UCSD-AML1 (cell line): ENCODE measurements at regions not wholly inside any gene's neighbourhood (a gene's known extent, or its start where the extent isn't known, plus 50 kb on each side); places are given as distances from the start of the nearest gene placed in this dataset.

Experiments
- DNase-seq: peaks from one replicate; lab custom pipeline; 2025; ENCODE audit not compliant: unreplicated experiment; lab: John Stamatoyannopoulos, UW

- DNase-seq, result no peak
Observed at GRCh38 chrX:27924718-27925117, 56.5 kb downstream of the DCAF8L1 start.

DNA sequence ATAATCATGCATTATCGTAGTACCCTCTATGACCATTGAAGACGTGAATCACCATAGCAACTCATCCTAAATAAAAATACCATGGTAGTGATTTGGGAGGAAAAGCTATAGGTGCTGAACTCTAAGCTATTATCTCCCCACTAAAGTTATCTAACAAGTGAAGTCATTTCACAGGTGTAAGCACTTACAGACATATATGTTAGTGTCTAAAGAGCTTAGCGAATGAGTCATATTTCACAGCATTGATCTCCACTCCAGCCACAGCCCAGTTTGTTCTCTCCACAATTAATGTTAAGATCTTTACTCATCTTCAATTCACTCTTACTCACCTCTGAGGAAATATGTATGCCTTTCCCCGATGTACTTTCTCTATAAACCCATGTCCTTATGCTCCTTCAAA is 57.0 kb downstream of the DCAF8L1 start:
- no peak for DNase-seq

DNA sequence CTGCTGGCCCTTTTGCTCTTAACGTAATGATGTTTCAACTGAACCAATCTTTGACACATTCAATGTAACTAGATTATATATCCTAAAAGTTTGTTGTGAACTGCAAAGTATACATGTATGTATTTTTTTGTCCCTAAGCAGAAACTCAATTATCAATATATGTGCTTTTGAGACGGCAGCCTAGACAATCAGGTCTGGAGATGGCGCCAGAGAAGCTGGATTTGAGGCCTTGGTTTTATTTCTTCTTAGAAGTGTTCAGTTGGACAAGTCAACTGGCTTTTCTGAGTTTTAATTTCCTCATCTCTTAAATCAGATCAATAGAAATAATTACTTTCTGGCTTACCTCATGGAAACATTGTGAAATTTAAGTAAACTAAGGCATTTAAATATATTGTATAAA is 62.5 kb downstream of the DCAF8L1 start:
- peak; percentile 43 for DNase-seq

DNA sequence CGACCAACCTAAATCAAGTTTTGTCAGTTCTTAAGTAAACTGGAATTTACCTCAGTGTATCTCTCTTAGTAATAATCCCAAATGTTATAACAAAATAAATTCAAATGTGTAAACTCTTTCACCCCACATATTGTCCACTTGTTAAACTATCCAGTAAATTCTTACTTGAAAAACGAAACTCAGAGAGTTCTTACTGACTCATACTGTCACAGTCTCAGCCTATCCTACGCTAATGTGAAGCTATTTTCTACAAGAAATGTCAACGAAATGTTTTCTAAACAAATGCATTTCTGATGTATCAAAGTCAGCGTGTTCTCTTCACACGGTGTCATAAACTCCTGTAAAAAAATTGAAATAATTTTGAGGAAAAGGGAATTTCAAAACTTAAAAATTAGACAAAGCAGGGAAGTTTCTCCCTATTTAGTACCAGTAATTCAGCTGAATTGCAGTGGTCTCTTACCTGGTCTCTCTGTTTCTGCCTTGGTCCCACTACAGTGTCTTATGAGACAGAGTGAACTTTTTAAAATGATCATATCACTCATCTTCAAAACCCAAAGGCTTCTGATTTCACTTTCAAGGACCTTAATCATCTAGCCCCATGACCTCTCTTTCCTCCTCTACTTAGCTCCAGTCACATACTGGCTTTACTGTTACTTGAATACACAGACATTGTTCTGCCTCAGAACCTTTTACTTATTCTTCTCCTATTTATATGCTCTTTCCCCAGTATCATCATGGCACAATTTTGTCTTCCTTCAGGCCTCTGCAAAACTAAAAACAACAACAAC is 63.3 kb downstream of the DCAF8L1 start:
- DNase-seq, result no peak

- DNase-seq, result peak; percentile 9
Observed at GRCh38 chrX:27915617-27916016, 65.6 kb downstream of the DCAF8L1 start.

DNA sequence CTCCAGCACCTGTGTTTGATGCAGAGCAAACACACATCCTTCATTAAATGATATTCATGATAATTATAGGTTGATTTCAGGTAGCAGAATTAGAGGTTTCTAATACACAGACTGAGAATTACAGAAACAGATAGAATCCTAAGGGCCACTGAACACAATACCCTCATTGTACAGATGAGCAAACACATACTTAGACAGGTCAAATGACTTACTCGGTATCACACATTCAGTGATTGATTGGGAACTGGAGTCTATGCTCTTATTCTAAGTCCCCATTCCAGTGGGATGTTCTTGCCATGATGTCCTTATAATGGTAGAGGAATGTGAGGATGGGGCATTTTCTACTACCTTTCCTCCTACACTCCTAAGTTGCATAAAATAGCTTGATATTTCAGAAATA is 70.8 kb downstream of the DCAF8L1 start:
- DNase-seq, result no peak

DNA sequence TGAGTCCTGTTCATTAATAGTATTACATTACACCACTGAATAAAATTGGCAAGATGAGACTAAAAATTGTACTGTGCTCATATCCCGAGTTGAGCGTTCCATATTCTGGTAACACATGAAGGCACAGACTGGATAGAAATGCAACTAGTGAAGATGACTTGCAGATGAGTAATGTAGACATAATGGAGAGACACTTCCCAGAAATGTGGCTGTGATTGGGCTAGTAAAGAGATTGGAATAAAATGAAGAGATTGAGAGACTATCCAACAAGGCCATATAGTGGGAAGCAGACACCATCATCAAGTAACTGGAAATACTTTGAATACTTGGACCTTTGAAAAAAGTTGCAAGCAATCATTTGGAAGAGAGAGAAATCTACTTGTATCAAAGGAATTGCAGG is 77.3 kb downstream of the DCAF8L1 start:
- DNase-seq, result no peak

DNA sequence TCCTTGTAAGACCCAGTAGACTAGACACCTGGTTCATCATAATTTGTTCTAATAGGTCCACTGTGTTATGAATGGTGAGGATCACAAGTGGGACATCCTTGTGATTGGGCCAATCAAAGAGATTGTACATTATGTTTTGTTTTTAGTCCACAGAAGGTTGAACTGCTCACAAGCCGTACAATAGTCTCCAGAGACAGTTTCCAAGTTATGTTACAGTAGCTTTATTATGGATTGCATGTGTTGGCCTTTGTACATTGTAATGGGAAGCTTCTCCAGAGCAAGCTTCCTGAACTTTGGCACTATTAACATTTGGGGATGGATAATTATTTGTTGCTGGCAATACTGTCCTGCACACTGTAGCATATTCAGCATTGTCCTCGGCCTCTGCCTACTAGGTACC is 86.1 kb downstream of the MAGEB10 start:
- no peak for DNase-seq

DNA sequence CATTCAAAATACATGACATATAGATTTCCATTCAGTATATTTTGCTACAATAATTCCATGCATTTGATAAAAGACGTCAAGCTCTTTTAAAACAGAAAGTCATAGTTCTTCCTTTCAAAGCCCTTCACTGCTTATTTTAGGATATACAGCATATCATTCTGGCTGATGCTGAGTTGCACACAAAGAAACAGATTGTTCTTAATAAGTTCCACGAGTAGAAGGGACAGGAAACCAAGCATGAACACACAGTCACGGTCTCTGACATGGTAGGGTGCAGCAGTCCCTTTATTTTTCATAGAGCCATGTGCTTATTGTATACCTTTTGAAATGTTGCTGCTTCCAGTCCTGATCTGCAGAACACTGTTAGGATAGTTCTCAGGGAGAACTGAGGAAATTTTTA is 85.4 kb downstream of the MAGEB10 start:
- DNase-seq, result no peak

DNA sequence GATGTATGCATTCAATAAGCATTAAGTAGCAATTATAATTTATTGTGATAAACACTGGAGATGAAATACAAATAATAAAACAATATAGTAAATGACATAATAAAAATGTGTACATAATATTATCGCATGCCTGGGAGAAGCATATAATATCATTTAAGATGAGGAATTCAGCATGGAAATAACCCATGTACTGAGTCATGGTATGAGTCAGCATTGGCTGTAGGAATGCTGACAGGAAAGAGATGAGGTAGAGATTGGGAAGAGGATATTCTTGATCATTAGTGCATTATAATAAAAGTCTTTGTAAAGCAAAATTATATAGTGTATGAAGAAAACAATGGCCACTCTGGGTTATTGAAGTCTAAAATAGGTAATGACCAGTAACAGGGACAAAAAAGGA is 82.8 kb downstream of the MAGEB10 start:
- no peak for DNase-seq

DNA sequence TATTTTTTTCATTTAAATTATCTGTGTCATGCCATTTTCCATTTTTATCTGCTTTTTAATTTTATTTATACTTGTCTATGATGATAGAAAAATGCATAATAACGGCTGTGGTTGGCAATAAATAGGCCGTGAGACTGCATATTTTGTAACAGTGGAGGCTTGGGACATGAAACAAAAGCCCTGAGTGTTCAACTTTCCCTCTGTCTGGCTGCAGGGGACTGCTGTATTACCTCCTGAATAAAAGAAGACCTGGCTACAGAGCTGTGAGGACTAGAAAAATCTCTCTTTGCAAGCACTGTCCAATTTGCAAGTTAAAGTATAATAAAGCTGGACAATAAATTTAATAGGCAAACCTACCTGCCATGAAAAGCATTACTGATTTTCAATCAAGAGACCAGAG is 82.1 kb downstream of the MAGEB10 start:
- DNase-seq, result no peak

GRCh38 chrX:27884654-27885053 is 76.9 kb downstream of the MAGEB10 start:
- DNase-seq, result no peak

- no peak for DNase-seq
Observed at GRCh38 chrX:27883468-27884092, 75.8 kb downstream of the MAGEB10 start.

DNA sequence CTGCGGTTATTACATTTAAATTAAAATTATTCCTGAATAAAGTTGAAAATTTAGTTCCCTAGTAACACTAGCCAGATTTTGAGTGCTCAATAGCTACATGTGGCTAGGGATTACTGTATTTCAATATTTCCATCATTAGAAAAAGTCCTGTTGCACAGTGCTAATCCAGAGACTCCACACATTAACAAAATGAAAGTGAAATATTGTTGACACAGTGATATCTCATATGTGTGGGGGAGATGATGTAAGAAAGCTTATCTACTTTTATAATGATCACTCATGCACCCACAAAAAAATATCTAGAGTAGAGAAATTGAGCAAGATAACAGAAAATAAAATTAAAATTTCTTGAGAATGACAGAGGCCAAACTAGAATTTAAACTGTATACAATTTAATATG is 74.9 kb downstream of the MAGEB10 start:
- DNase-seq, result no peak

DNA sequence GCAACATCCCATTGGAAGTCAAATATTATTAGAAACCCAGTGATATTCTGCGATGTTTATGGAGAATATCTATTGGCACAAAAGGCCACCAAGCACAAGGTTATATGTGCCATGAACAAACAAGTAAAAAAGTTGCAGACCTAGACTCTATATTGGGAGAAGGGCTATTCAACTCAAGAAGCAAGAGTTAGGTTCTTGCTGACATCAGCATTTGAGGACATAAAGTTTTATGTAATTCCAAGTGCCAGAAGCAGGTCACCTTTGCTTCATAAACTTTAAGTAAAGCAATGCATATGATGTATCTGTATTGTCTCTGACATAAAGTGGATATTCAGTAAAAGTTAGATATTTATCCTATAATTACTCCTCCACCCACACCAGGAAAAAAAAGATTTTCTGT is 71.1 kb downstream of the MAGEB10 start:
- DNase-seq, result no peak
